ENCODE measurements at regions not wholly inside any gene's neighbourhood (a gene's known extent, or its start where the extent isn't known, plus 50 kb on each side); places are given as distances from the start of the nearest gene placed in this dataset.
"Not testable (repeated sequence)": the region's sequence is repeated elsewhere in the genome, so short reads cannot be mapped to it uniquely, and the experiment has no call there.

GRCh38 chr12:68387338-68387737 lies 55.2 kb upstream of the MDM1 start:
- Histone ChIP-seq H3K4me3 (ENCODE audit: low read length) (no peak overlapping the region), H3K4me1 (ENCODE audit: insufficient read depth, low read length) (no peaks in the 10 kb centered on the region), H3K27me3 (ENCODE audit: insufficient read depth, low read length) (no peaks in the 10 kb centered on the region), H3K9me3 (ENCODE audit: low read length) (peaks cover 2% of the 10 kb centered on the region), H2AFZ (ENCODE audit: low read depth, low read length) (no peak overlapping the region), H3K36me3 (ENCODE audit: insufficient read depth, low read length) (no peaks in the 10 kb centered on the region)

GRCh38 chr12:68389305-68389704 lies 57.1 kb upstream of the MDM1 start:
- Histone ChIP-seq H3K4me1 (ENCODE audit: insufficient read depth, low read length) (peaks cover 7% of the 10 kb centered on the region), H3K36me3 (ENCODE audit: insufficient read depth, low read length) (no peaks in the 10 kb centered on the region), H2AFZ (ENCODE audit: low read depth, low read length) (no peak overlapping the region), H3K4me3 (ENCODE audit: low read length) (no peak overlapping the region), H3K9me3 (ENCODE audit: low read length) (peaks cover 2% of the 10 kb centered on the region), H3K27me3 (ENCODE audit: insufficient read depth, low read length) (no peaks in the 10 kb centered on the region)

GRCh38 chr12:68391937-68392336 lies 59.8 kb upstream of the MDM1 start:
- no peak overlapping the region for H3K4me3 ChIP-seq (ENCODE audit: low read length)

GRCh38 chr12:68392376-68392775 lies 60.2 kb upstream of the MDM1 start:
- Histone ChIP-seq H3K27me3 (ENCODE audit: insufficient read depth, low read length) (no peaks in the 10 kb centered on the region), H3K4me1 (ENCODE audit: insufficient read depth, low read length) (peaks cover 7% of the 10 kb centered on the region), H2AFZ (ENCODE audit: low read depth, low read length) (no peak overlapping the region), H3K36me3 (ENCODE audit: insufficient read depth, low read length) (no peaks in the 10 kb centered on the region), H3K4me3 (ENCODE audit: low read length) (no peak overlapping the region), H3K9me3 (ENCODE audit: low read length) (peaks cover 2% of the 10 kb centered on the region)

More at GRCh38 chr12:68391937-68392336, 59.8 kb upstream of the MDM1 start:
- Histone ChIP-seq H3K27me3 (ENCODE audit: insufficient read depth, low read length) (no peaks in the 10 kb centered on the region), H3K4me1 (ENCODE audit: insufficient read depth, low read length) (peaks cover 7% of the 10 kb centered on the region), H3K9me3 (ENCODE audit: low read length) (peaks cover 2% of the 10 kb centered on the region), H2AFZ (ENCODE audit: low read depth, low read length) (no peak overlapping the region), H3K36me3 (ENCODE audit: insufficient read depth, low read length) (no peaks in the 10 kb centered on the region)

- Histone ChIP-seq H3K27me3 (ENCODE audit: insufficient read depth, low read length) (no peaks in the 10 kb centered on the region), H2AFZ (ENCODE audit: low read depth, low read length) (peak overlapping the region; percentile 11), H3K9me3 (ENCODE audit: low read length) (peaks cover 2% of the 10 kb centered on the region), H3K4me3 (ENCODE audit: low read length) (no peak overlapping the region), H3K4me1 (ENCODE audit: insufficient read depth, low read length) (peaks cover 7% of the 10 kb centered on the region), H3K36me3 (ENCODE audit: insufficient read depth, low read length) (no peaks in the 10 kb centered on the region)
These were observed 61.3 kb upstream of the MDM1 start for GRCh38 chr12:68393417-68393816.

GRCh38 chr12:68397566-68398158 lies 65.5 kb upstream of the MDM1 start:
- Histone ChIP-seq H3K4me3 (ENCODE audit: low read length) (no peak overlapping the region), H3K9me3 (ENCODE audit: low read length) (no peaks in the 10 kb centered on the region), H3K36me3 (ENCODE audit: insufficient read depth, low read length) (no peaks in the 10 kb centered on the region), H3K4me1 (ENCODE audit: insufficient read depth, low read length) (peaks cover 7% of the 10 kb centered on the region), H3K27me3 (ENCODE audit: insufficient read depth, low read length) (no peaks in the 10 kb centered on the region), H2AFZ (ENCODE audit: low read depth, low read length) (no peak overlapping the region)

GRCh38 chr12:68398689-68399088 lies 66.5 kb upstream of the MDM1 start:
- H3K9me3 ChIP-seq (ENCODE audit: low read length); H3K4me1 ChIP-seq (ENCODE audit: insufficient read depth, low read length); H3K27me3 ChIP-seq (ENCODE audit: insufficient read depth, low read length); H2AFZ ChIP-seq (ENCODE audit: low read depth, low read length); H3K4me3 ChIP-seq (ENCODE audit: low read length); H3K36me3 ChIP-seq (ENCODE audit: insufficient read depth, low read length): not testable (repeated sequence)

GRCh38 chr12:68400226-68400829 lies 68.2 kb upstream of the MDM1 start:
- H3K4me3 ChIP-seq (ENCODE audit: low read length) = no peak overlapping the region
- no peaks in the 10 kb centered on the region for H3K27me3 ChIP-seq (ENCODE audit: insufficient read depth, low read length)
- no peaks in the 10 kb centered on the region for H3K9me3 ChIP-seq (ENCODE audit: low read length)
- no peak overlapping the region for H2AFZ ChIP-seq (ENCODE audit: low read depth, low read length)
- H3K36me3 ChIP-seq (ENCODE audit: insufficient read depth, low read length) = no peaks in the 10 kb centered on the region
- no peaks in the 10 kb centered on the region for H3K4me1 ChIP-seq (ENCODE audit: insufficient read depth, low read length)

GRCh38 chr12:68402422-68402821 lies 70.3 kb upstream of the MDM1 start:
- H3K4me1 ChIP-seq (ENCODE audit: insufficient read depth, low read length) = no peaks in the 10 kb centered on the region
- H3K9me3 ChIP-seq (ENCODE audit: low read length) = no peaks in the 10 kb centered on the region
- no peaks in the 10 kb centered on the region for H3K36me3 ChIP-seq (ENCODE audit: insufficient read depth, low read length)
- H3K4me3 ChIP-seq (ENCODE audit: low read length) = no peak overlapping the region
- peaks cover 3% of the 10 kb centered on the region for H3K27me3 ChIP-seq (ENCODE audit: insufficient read depth, low read length)
- H2AFZ ChIP-seq (ENCODE audit: low read depth, low read length) = no peak overlapping the region

- H3K4me3 ChIP-seq (ENCODE audit: low read length) = no peak overlapping the region
- H3K27me3 ChIP-seq (ENCODE audit: insufficient read depth, low read length) = peaks cover 3% of the 10 kb centered on the region
- H2AFZ ChIP-seq (ENCODE audit: low read depth, low read length) = no peak overlapping the region
- no peaks in the 10 kb centered on the region for H3K4me1 ChIP-seq (ENCODE audit: insufficient read depth, low read length)
- H3K9me3 ChIP-seq (ENCODE audit: low read length) = no peaks in the 10 kb centered on the region
- H3K36me3 ChIP-seq (ENCODE audit: insufficient read depth, low read length) = no peaks in the 10 kb centered on the region
These were observed 71.1 kb upstream of the MDM1 start for GRCh38 chr12:68403296-68403695.

- no peak overlapping the region for H2AFZ ChIP-seq (ENCODE audit: low read depth, low read length)
- no peaks in the 10 kb centered on the region for H3K4me1 ChIP-seq (ENCODE audit: insufficient read depth, low read length)
- no peaks in the 10 kb centered on the region for H3K36me3 ChIP-seq (ENCODE audit: insufficient read depth, low read length)
- H3K4me3 ChIP-seq (ENCODE audit: low read length) = no peak overlapping the region
- no peaks in the 10 kb centered on the region for H3K9me3 ChIP-seq (ENCODE audit: low read length)
- peaks cover 3% of the 10 kb centered on the region for H3K27me3 ChIP-seq (ENCODE audit: insufficient read depth, low read length)
These were observed 71.5 kb upstream of the MDM1 start for GRCh38 chr12:68403711-68404110.

- H3K4me1 ChIP-seq (ENCODE audit: insufficient read depth, low read length) = no peaks in the 10 kb centered on the region
- no peak overlapping the region for H3K4me3 ChIP-seq (ENCODE audit: low read length)
- H2AFZ ChIP-seq (ENCODE audit: low read depth, low read length) = no peak overlapping the region
- H3K9me3 ChIP-seq (ENCODE audit: low read length) = no peaks in the 10 kb centered on the region
- no peaks in the 10 kb centered on the region for H3K36me3 ChIP-seq (ENCODE audit: insufficient read depth, low read length)
- H3K27me3 ChIP-seq (ENCODE audit: insufficient read depth, low read length) = peaks cover 3% of the 10 kb centered on the region
These were observed 73.2 kb upstream of the MDM1 start for GRCh38 chr12:68405343-68405781.

GRCh38 chr12:68406134-68406576 lies 74.0 kb upstream of the MDM1 start:
- H2AFZ ChIP-seq (ENCODE audit: low read depth, low read length) = no peak overlapping the region
- H3K9me3 ChIP-seq (ENCODE audit: low read length) = no peaks in the 10 kb centered on the region
- no peak overlapping the region for H3K4me3 ChIP-seq (ENCODE audit: low read length)
- H3K27me3 ChIP-seq (ENCODE audit: insufficient read depth, low read length) = peaks cover 3% of the 10 kb centered on the region
- no peaks in the 10 kb centered on the region for H3K4me1 ChIP-seq (ENCODE audit: insufficient read depth, low read length)
- H3K36me3 ChIP-seq (ENCODE audit: insufficient read depth, low read length) = no peaks in the 10 kb centered on the region

- H3K4me1 ChIP-seq (ENCODE audit: insufficient read depth, low read length) = no peaks in the 10 kb centered on the region
- H3K27me3 ChIP-seq (ENCODE audit: insufficient read depth, low read length) = peaks cover 3% of the 10 kb centered on the region
- H2AFZ ChIP-seq (ENCODE audit: low read depth, low read length) = no peak overlapping the region
- H3K36me3 ChIP-seq (ENCODE audit: insufficient read depth, low read length) = no peaks in the 10 kb centered on the region
- no peak overlapping the region for H3K4me3 ChIP-seq (ENCODE audit: low read length)
- H3K9me3 ChIP-seq (ENCODE audit: low read length) = no peaks in the 10 kb centered on the region
These were observed 74.7 kb upstream of the MDM1 start for GRCh38 chr12:68406911-68407310.

Measured in neuron (in vitro differentiated cells).